HG02610 (cell line): ENCODE measurements at regions not wholly inside any gene's neighbourhood (a gene's known extent, or its start where the extent isn't known, plus 50 kb on each side); places are given as distances from the start of the nearest gene placed in this dataset.
"Not testable (repeated sequence)": the region's sequence is repeated elsewhere in the genome, so short reads cannot be mapped to it uniquely, and the experiment has no call there.

ENCODE experiments used
- ATAC-seq: cut with Tn5 transposase; IDR thresholded peaks from one replicate; pipeline ENCODE4 v1.9.1; 2021; ENCODE audit warnings: mild to moderate bottlenecking, moderate library complexity; ENCODE audit not compliant: unreplicated experiment

- peak; percentile 58 for ATAC-seq
These were observed 186.5 kb upstream of the TMEM72 start for GRCh38 chr10:44724415-44725174.

GRCh38 chr10:44725404-44725803 lies 185.7 kb upstream of the TMEM72 start:
- ATAC-seq = peak; percentile 55

- ATAC-seq = no peak
These were observed 179.9 kb upstream of the TMEM72 start for GRCh38 chr10:44731283-44731682.

- no peak for ATAC-seq
These were observed 177.3 kb upstream of the TMEM72 start for GRCh38 chr10:44733501-44734488.

GRCh38 chr10:44742248-44742647 lies 168.9 kb upstream of the TMEM72 start:
- no peak for ATAC-seq

GRCh38 chr10:44743535-44743934 lies 167.6 kb upstream of the TMEM72 start:
- no peak for ATAC-seq

- no peak for ATAC-seq
These were observed 165.2 kb upstream of the TMEM72 start for GRCh38 chr10:44745920-44746319.

GRCh38 chr10:44747593-44748172 lies 163.5 kb upstream of the TMEM72 start:
- ATAC-seq = no peak

- ATAC-seq = no peak
These were observed 162.0 kb upstream of the TMEM72 start for GRCh38 chr10:44749151-44749550.

- no peak for ATAC-seq
These were observed 158.4 kb upstream of the TMEM72 start for GRCh38 chr10:44752451-44753441.

GRCh38 chr10:44754355-44754754 lies 156.8 kb upstream of the TMEM72 start:
- not testable (repeated sequence) for ATAC-seq

- ATAC-seq = no peak
These were observed 155.7 kb upstream of the TMEM72 start for GRCh38 chr10:44755481-44755880.

- no peak for ATAC-seq
These were observed 154.9 kb upstream of the TMEM72 start for GRCh38 chr10:44756216-44756615.

- ATAC-seq = no peak
These were observed 153.5 kb upstream of the TMEM72 start for GRCh38 chr10:44757551-44758205.

- no peak for ATAC-seq
These were observed 152.0 kb upstream of the TMEM72 start for GRCh38 chr10:44759122-44759521.

GRCh38 chr10:44760513-44760912 lies 150.6 kb upstream of the TMEM72 start:
- ATAC-seq = no peak

GRCh38 chr10:44761076-44761475 lies 150.1 kb upstream of the TMEM72 start:
- no peak for ATAC-seq

GRCh38 chr10:44763331-44763730 lies 147.8 kb upstream of the TMEM72 start:
- ATAC-seq = no peak

- no peak for ATAC-seq
These were observed 145.8 kb upstream of the TMEM72 start for GRCh38 chr10:44765299-44765698.

- no peak for ATAC-seq
These were observed 144.5 kb upstream of the TMEM72 start for GRCh38 chr10:44766631-44767030.
